Chondrocyte (in vitro differentiated cells): ENCODE measurements at regions not wholly inside any gene's neighbourhood (a gene's known extent, or its start where the extent isn't known, plus 50 kb on each side); places are given as distances from the start of the nearest gene placed in this dataset.

Source experiments
- DNase-seq: peaks from one replicate; pipeline ENCODE4 v3.0.0; 2021; ENCODE audit warnings: mixed read lengths, low spot score
- H3K27ac Mint-ChIP-seq: one replicate; pipeline ENCODE4 v1.8.0; 2021; ENCODE audit warnings: mild to moderate bottlenecking, moderate library complexity, mixed read lengths; ENCODE audit not compliant: unreplicated experiment
- H3K27me3 Mint-ChIP-seq: 2 replicates; pipeline ENCODE4 v1.8.0; 2021; ENCODE audit warnings: low read depth, mixed read lengths
- H3K36me3 Mint-ChIP-seq: 2 replicates; pipeline ENCODE4 v1.8.0; 2021; ENCODE audit warnings: low read depth, mixed read lengths
- H3K4me1 Mint-ChIP-seq: 2 replicates; pipeline ENCODE4 v1.8.0; 2021; ENCODE audit warnings: low read depth, mild to moderate bottlenecking, mixed read lengths
- H3K4me3 Mint-ChIP-seq: one replicate; pipeline ENCODE4 v1.8.0; 2021; ENCODE audit warnings: mild to moderate bottlenecking, moderate library complexity, mixed read lengths; ENCODE audit not compliant: unreplicated experiment
- H3K9me3 Mint-ChIP-seq: 2 replicates; pipeline ENCODE4 v1.8.0; 2021; ENCODE audit warnings: low read depth, mixed read lengths
- CTCF ChIP-seq: fragments of 200-600 bp; sonication (generic); IDR thresholded peaks from 2 replicates; pipeline ENCODE4 v1.5.0; 2021; ENCODE audit warnings: antibody characterized with exemption, mild to moderate bottlenecking, moderate library complexity

DNA sequence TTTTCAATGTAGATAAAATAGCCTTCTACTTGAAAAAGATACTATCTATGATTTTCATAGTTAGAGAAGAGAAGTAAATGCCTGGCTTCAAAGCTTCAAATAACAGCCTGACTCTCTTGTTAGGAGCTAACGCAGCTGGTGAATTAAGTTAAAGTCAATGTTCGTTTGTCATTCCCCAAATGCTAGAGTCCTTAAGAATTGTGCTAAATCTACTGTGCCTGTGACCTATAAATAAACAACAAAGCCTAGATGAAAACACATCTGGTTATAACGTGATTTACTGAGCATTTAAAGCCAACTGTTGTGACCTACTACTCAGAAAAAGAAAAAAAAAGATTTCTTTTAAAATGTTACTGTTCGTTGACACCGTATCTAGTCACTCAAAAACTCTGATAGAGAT, 134.7 kb downstream of the POLR1F start:
- no peaks in the 10 kb centered on the region for H3K36me3 Mint-ChIP-seq
- H3K4me3 Mint-ChIP-seq: no peak overlapping the region
- no peak overlapping the region for H3K27ac Mint-ChIP-seq
- H3K9me3 Mint-ChIP-seq: no peaks in the 10 kb centered on the region
- DNase-seq: no peak
- H3K4me1 Mint-ChIP-seq: peaks cover 6% of the 10 kb centered on the region
- TF ChIP-seq CTCF: no peak
- no peaks in the 10 kb centered on the region for H3K27me3 Mint-ChIP-seq

- TF ChIP-seq CTCF: no peak
- Mint-ChIP-seq H3K9me3 (no peaks in the 10 kb centered on the region), H3K27me3 (no peaks in the 10 kb centered on the region), H3K4me3 (no peak overlapping the region), H3K36me3 (no peaks in the 10 kb centered on the region), H3K27ac (no peak overlapping the region), H3K4me1 (peaks cover 5% of the 10 kb centered on the region)
- no peak for DNase-seq
Observed at GRCh38 chr7:19572566-19572965, 136.3 kb downstream of the POLR1F start.

DNA sequence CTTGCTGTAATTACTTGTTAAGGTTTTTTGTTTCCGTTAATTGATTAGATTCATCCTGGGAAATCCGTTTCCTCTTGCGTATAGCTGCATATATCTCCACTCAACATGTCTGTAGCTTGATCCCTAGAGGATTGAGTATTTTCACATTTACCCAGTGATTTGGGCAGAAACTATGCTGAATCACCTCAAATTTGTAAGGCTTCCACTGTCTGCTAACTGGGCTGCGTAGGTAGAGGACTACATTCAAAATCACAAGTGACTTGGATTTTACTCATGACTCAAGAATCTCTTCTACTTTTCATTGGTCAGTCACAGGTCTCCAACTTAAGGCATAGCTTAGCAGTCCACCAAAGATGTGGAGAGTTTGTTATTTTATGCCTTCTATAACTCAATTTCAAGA, 141.8 kb downstream of the POLR1F start:
- no peaks in the 10 kb centered on the region for H3K27me3 Mint-ChIP-seq
- H3K27ac Mint-ChIP-seq: no peak overlapping the region
- no peak overlapping the region for H3K4me3 Mint-ChIP-seq
- H3K4me1 Mint-ChIP-seq: peaks cover 1% of the 10 kb centered on the region
- no peak for DNase-seq
- peaks cover under 1% of the 10 kb centered on the region for H3K36me3 Mint-ChIP-seq
- TF ChIP-seq CTCF: no peak
- H3K9me3 Mint-ChIP-seq: peaks cover under 1% of the 10 kb centered on the region

- Mint-ChIP-seq H3K9me3 (peaks cover 10% of the 10 kb centered on the region), H3K36me3 (peaks cover 2% of the 10 kb centered on the region), H3K4me3 (no peak overlapping the region), H3K4me1 (peaks cover 15% of the 10 kb centered on the region), H3K27me3 (no peaks in the 10 kb centered on the region), H3K27ac (no peak overlapping the region)
- TF ChIP-seq CTCF: no peak
- no peak for DNase-seq
Observed at GRCh38 chr7:19565602-19566001, 143.2 kb downstream of the POLR1F start.

- TF ChIP-seq CTCF: no peak
Observed at GRCh38 chr7:19561121-19561805, 147.6 kb downstream of the POLR1F start.

More at GRCh38 chr7:19561121-19561805, 147.6 kb downstream of the POLR1F start:
- H3K27ac Mint-ChIP-seq: peak overlapping the region; percentile 96
- DNase-seq: no peak
- H3K4me1 Mint-ChIP-seq: peaks cover 46% of the 10 kb centered on the region
- no peak overlapping the region for H3K4me3 Mint-ChIP-seq
- H3K27me3 Mint-ChIP-seq: no peaks in the 10 kb centered on the region
- H3K36me3 Mint-ChIP-seq: peaks cover 2% of the 10 kb centered on the region
- peaks cover 14% of the 10 kb centered on the region for H3K9me3 Mint-ChIP-seq
